GM19328 (cell line): ENCODE measurements at regions not wholly inside any gene's neighbourhood (a gene's known extent, or its start where the extent isn't known, plus 50 kb on each side); places are given as distances from the start of the nearest gene placed in this dataset.
"Not testable (repeated sequence)": the region's sequence is repeated elsewhere in the genome, so short reads cannot be mapped to it uniquely, and the experiment has no call there.

Experiments
- ATAC-seq: cut with Tn5 transposase; IDR thresholded peaks from one replicate; pipeline ENCODE4 v1.9.1; 2021; ENCODE audit warnings: mild to moderate bottlenecking, moderate library complexity; ENCODE audit not compliant: unreplicated experiment

GRCh38 chr15:95757171-95757570 lies 573.3 kb upstream of the NR2F2 start:
- no peak for ATAC-seq

- ATAC-seq: no peak
Measured at GRCh38 chr15:95758451-95758850, 572.0 kb upstream of the NR2F2 start.

- ATAC-seq: no peak
Measured at GRCh38 chr15:95758851-95759250, 571.6 kb upstream of the NR2F2 start.

GRCh38 chr15:95760508-95760907 lies 570.0 kb upstream of the NR2F2 start:
- ATAC-seq: no peak

- no peak for ATAC-seq
Measured at GRCh38 chr15:95761501-95762165, 568.9 kb upstream of the NR2F2 start.

- ATAC-seq: no peak
Measured at GRCh38 chr15:95763426-95763825, 567.1 kb upstream of the NR2F2 start.

GRCh38 chr15:95765161-95765560 lies 565.3 kb upstream of the NR2F2 start:
- no peak for ATAC-seq

GRCh38 chr15:95770196-95770595 lies 560.3 kb upstream of the NR2F2 start:
- ATAC-seq: no peak

GRCh38 chr15:95772982-95773381 lies 557.5 kb upstream of the NR2F2 start:
- no peak for ATAC-seq

- no peak for ATAC-seq
Measured at GRCh38 chr15:95784508-95784907, 546.0 kb upstream of the NR2F2 start.

- not testable (repeated sequence) for ATAC-seq
Measured at GRCh38 chr15:95785276-95785675, 545.2 kb upstream of the NR2F2 start.

- no peak for ATAC-seq
Measured at GRCh38 chr15:95793231-95793630, 537.3 kb upstream of the NR2F2 start.

- no peak for ATAC-seq
Measured at GRCh38 chr15:95795386-95795785, 535.1 kb upstream of the NR2F2 start.

- no peak for ATAC-seq
Measured at GRCh38 chr15:95799286-95800200, 531.0 kb upstream of the NR2F2 start.

GRCh38 chr15:95804484-95804883 lies 526.0 kb upstream of the NR2F2 start:
- ATAC-seq: no peak

GRCh38 chr15:95812491-95812890 lies 518.0 kb upstream of the NR2F2 start:
- ATAC-seq: no peak

- ATAC-seq: no peak
Measured at GRCh38 chr15:95814908-95815307, 515.6 kb upstream of the NR2F2 start.

- no peak for ATAC-seq
Measured at GRCh38 chr15:95816591-95816990, 513.9 kb upstream of the NR2F2 start.

- ATAC-seq: no peak
Measured at GRCh38 chr15:95822961-95823360, 507.5 kb upstream of the NR2F2 start.

- ATAC-seq: no peak
Measured at GRCh38 chr15:95825208-95825607, 505.3 kb upstream of the NR2F2 start.

GRCh38 chr15:95825671-95826411 lies 504.7 kb upstream of the NR2F2 start:
- no peak for ATAC-seq
